22Rv1 (cell line): ENCODE measurements at regions not wholly inside any gene's neighbourhood (a gene's known extent, or its start where the extent isn't known, plus 50 kb on each side); places are given as distances from the start of the nearest gene placed in this dataset.

ENCODE experiments used
- H3K27ac ChIP-seq: fragments of 450-650 bp; 2 replicates; pipeline ENCODE4 v1.5.1; 2017
- CTCF ChIP-seq: fragments of 450-650 bp; IDR thresholded peaks from 2 replicates; pipeline ENCODE4 v1.5.1; 2017; ENCODE audit warnings: mild to moderate bottlenecking
- ZFX ChIP-seq: fragments of 450-650 bp; IDR thresholded peaks from 2 replicates; pipeline ENCODE4 v1.6.1; 2017; ENCODE audit warnings: antibody characterized with exemption, borderline replicate concordance

- TF ChIP-seq CTCF (no peak), ZFX (no peak)
- H3K27ac ChIP-seq: no peak overlapping the region
These were observed 604.5 kb upstream of the STEAP1 start for GRCh38 chr7:89549768-89550167.

GRCh38 chr7:89554209-89554608 lies 600.1 kb upstream of the STEAP1 start:
- H3K27ac ChIP-seq: no peak overlapping the region
- no peak for TF ChIP-seq ZFX
- TF ChIP-seq CTCF: no peak

DNA sequence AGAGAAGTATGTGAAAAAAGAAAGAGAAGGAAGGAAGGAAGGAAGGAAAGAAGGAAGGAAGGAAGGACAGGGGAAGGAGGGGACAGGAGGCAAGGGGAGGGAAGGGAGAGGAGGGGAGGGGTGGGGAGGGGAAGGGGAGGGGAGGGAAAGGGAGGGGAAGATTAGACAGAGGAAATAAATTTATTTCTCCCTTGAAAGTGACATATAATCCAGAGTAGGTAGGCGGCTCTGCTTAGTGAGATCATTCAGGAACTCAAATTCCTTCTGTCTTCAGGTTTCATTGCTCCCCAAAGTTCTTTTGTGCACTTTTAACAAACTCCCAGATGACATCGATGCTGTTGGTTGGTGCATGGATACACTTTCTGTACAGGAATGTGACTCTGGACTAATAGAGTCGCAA lies 594.7 kb upstream of the STEAP1 start:
- TF ChIP-seq ZFX: no peak
- TF ChIP-seq CTCF: no peak
- no peak overlapping the region for H3K27ac ChIP-seq

DNA sequence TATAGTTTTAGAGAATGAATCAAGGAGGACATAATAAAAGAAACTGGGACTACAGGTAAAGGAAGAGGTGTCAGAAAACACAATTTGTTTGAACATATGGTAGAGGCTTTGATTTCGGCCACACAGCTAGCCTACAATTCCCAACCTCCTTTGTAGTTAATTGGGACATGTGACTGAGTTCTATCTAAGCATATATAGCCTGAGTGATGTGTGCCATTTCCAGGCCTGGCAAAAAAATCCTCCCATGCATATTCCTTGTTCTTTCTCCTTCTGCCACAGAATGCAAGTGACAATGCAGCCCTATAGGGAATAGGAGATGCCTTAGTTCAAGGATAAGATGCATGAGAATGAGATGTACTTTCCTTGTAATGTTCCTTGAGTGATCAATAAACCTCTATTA lies 590.7 kb upstream of the STEAP1 start:
- TF ChIP-seq ZFX (no peak), CTCF (no peak)
- H3K27ac ChIP-seq: no peak overlapping the region

- no peak for TF ChIP-seq CTCF
- TF ChIP-seq ZFX: no peak
- no peak overlapping the region for H3K27ac ChIP-seq
These were observed 569.4 kb upstream of the STEAP1 start for GRCh38 chr7:89584896-89585295.

DNA sequence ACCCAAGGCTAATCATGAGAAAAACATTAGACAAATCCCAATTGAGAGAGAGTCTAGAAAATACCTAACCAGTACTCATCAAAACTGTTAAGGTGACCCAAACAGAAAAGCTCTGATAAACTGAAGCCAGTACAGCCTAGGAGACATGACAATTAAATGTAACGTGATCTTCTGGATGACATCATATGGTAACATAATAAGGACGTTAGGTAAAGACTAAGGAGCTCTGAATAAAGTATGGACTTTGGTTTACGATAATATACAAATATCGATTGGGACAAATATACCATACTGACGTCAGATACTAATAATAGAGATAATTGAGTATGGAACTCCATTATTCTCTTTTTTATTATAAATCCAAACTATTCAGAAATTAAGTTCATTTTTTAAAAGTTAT lies 561.1 kb upstream of the STEAP1 start:
- no peak for TF ChIP-seq ZFX
- no peak for TF ChIP-seq CTCF
- no peak overlapping the region for H3K27ac ChIP-seq

DNA sequence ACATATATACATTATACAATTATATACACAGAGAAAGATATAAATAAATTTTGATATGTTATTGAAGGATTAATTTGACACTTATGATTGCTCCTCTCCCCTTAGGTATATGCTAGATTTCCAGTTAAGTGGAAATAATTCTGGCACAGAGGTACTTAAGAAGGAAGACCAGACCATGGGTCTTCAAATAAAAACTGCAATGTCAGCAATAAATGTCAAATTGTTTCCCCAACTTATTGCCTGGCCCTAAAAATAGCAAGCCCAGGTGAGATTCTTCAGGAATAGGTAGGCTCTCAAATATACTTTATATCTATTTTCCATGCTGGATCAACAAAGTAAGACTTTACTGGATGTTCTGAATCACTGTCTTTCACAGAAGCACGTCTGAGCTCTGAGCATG lies 551.3 kb upstream of the STEAP1 start:
- TF ChIP-seq ZFX (no peak), CTCF (no peak)
- H3K27ac ChIP-seq: no peak overlapping the region
